GM13976 (cell line): ENCODE measurements at regions not wholly inside any gene's neighbourhood (a gene's known extent, or its start where the extent isn't known, plus 50 kb on each side); places are given as distances from the start of the nearest gene placed in this dataset.

ENCODE experiments used
- DNase-seq: peaks from one replicate; pipeline ENCODE4 v3.0.0; 2012; ENCODE audit warnings: low spot score
- CTCF ChIP-seq: IDR thresholded peaks from 2 replicates; pipeline ENCODE4 v1.5.1; 2012; ENCODE audit warnings: borderline replicate concordance, mild to moderate bottlenecking; ENCODE audit not compliant: insufficient read depth; ENCODE audit errors: extremely low read depth, missing control alignments, control extremely low read depth
- in situ Hi-C: fragments of 300-500 bp; cut with MboI; formaldehyde crosslinking; loops from one replicate; pipeline ENCODE4 v1.12.0; 2022; ENCODE audit warnings: low sequenced_read_pairs, mixed read lengths, inconsistent platforms; ENCODE audit not compliant: unreplicated experiment

GRCh38 chr11:31919175-31919574 lies 108.1 kb upstream of the PAX6 start:
- in situ Hi-C loops, result no loop called here
- TF ChIP-seq CTCF, result no peak

GRCh38 chr11:31915867-31916266 lies 104.7 kb upstream of the PAX6 start:
- DNase-seq, result no peak
- TF ChIP-seq CTCF, result no peak
- in situ Hi-C loops, result no loop called here

More at GRCh38 chr11:31919175-31919574, 108.1 kb upstream of the PAX6 start:
- DNase-seq, result no peak

GRCh38 chr11:31913985-31914384 lies 102.9 kb upstream of the PAX6 start:
- no peak for TF ChIP-seq CTCF
- in situ Hi-C loops, result no loop called here

GRCh38 chr11:31912808-31913207 lies 101.7 kb upstream of the PAX6 start:
- in situ Hi-C loops, result no loop called here
- no peak for TF ChIP-seq CTCF
- DNase-seq, result no peak

More at GRCh38 chr11:31913985-31914384, 102.9 kb upstream of the PAX6 start:
- no peak for DNase-seq

GRCh38 chr11:31910950-31911576 lies 99.9 kb upstream of the PAX6 start:
- in situ Hi-C loops, result no loop called here
- no peak for TF ChIP-seq CTCF
- no peak for DNase-seq

GRCh38 chr11:31903225-31904074 lies 92.3 kb upstream of the PAX6 start:
- in situ Hi-C loops, result no loop called here
- no peak for DNase-seq
- TF ChIP-seq CTCF, result no peak
